SK-N-SH (cell line): ENCODE measurements at regions not wholly inside any gene's neighbourhood (a gene's known extent, or its start where the extent isn't known, plus 50 kb on each side); places are given as distances from the start of the nearest gene placed in this dataset.

Source experiments
- CTCF ChIA-PET: fragments of 300-600, 350-600 bp; formaldehyde crosslinking; extraction: SDS; loops from one replicate; lab custom pipeline; 2021; lab: Yijun Ruan, JAX
- POLR2A ChIA-PET: fragments of 350-600 bp; sonication (Branson Sonifier 250); formaldehyde crosslinking; extraction: SDS; loops from one replicate; lab custom pipeline; 2020; ENCODE audit warnings: antibody characterized with exemption, inconsistent platforms; lab: Yijun Ruan, JAX
- DNase-seq: peaks from one replicate; pipeline ENCODE4 v3.0.0; 2012
- H2AFZ ChIP-seq: fragments of 200-600 bp; sonication (generic); 2 replicates; pipeline ENCODE4 v1.8.1; 2016; ENCODE audit warnings: antibody characterized with exemption, mild to moderate bottlenecking, low read depth
- H3F3A ChIP-seq: fragments of 200-600 bp; sonication (generic); replicated peaks from 2 replicates; pipeline ENCODE3; 2016; ENCODE audit warnings: antibody characterized with exemption, mild to moderate bottlenecking; ENCODE audit not compliant: insufficient read depth
- H3K27ac ChIP-seq, 2 experiments: fragments of 200-500 bp in 1 of 2; fragments of 200-600 bp in 1 of 2; sonication (Bioruptor generic) in 1 of 2; sonication (generic), shearing (Covaris generic) in 1 of 2; 2 replicates each; pipeline versions ENCODE4 v1.5.1 to v1.6.1; 2014 to 2016; ENCODE audit warnings: low read depth in 2 of 2, inconsistent platforms in 1 of 2, low read length in 1 of 2, mild to moderate bottlenecking in 1 of 2, mixed read lengths in 1 of 2
- H3K27me3 ChIP-seq: fragments of 200-600 bp; sonication (generic), shearing (Covaris generic); 2 replicates; pipeline ENCODE4 v1.6.1; 2016; ENCODE audit warnings: mixed run types; ENCODE audit not compliant: insufficient read depth
- H3K36me3 ChIP-seq, 2 experiments: fragments of 200-500 bp in 1 of 2; fragments of 200-600 bp in 1 of 2; sonication (Bioruptor generic) in 1 of 2; sonication (generic) in 1 of 2; replicated peaks in 1 of 2; 2 replicates each; pipeline versions ENCODE3 to v1.5.1; 2014 to 2016; ENCODE audit warnings: low read length in 1 of 2, mild to moderate bottlenecking in 1 of 2; ENCODE audit not compliant: insufficient read depth in 2 of 2, control insufficient read depth in 1 of 2
- H3K4me1 ChIP-seq, 2 experiments: fragments of 200-500 bp in 1 of 2; fragments of 200-600 bp in 1 of 2; sonication (Bioruptor generic) in 1 of 2; sonication (generic), shearing (Covaris generic) in 1 of 2; 2 replicates each; pipeline versions ENCODE4 v1.5.1 to v1.6.1; 2014 to 2016; ENCODE audit warnings: low read depth in 1 of 2, low read length in 1 of 2, mixed run types in 1 of 2; ENCODE audit not compliant: insufficient read depth in 2 of 2, control insufficient read depth in 1 of 2
- H3K4me2 ChIP-seq: fragments of 200-600 bp; sonication (generic), shearing (Covaris generic); 2 replicates; pipeline ENCODE4 v1.6.1; 2017; ENCODE audit warnings: mixed run types
- H3K4me3 ChIP-seq, 2 experiments: fragments of 200-500 bp in 1 of 2; fragments of 200-600 bp in 1 of 2; sonication (Bioruptor generic) in 1 of 2; sonication (generic), shearing (Covaris generic) in 1 of 2; 2 replicates each; pipeline versions ENCODE4 v1.5.1 to v1.8.1; 2014 to 2016; ENCODE audit warnings: low read depth in 2 of 2, inconsistent platforms in 1 of 2, low read length in 1 of 2, mild to moderate bottlenecking in 1 of 2, mixed read lengths in 1 of 2, moderate library complexity in 1 of 2
- H3K79me2 ChIP-seq: fragments of 200-600 bp; sonication (generic); 2 replicates; pipeline ENCODE4 v1.8.1; 2017; ENCODE audit warnings: mild to moderate bottlenecking; ENCODE audit not compliant: insufficient read depth
- H3K9ac ChIP-seq: fragments of 200-600 bp; sonication (generic); 2 replicates; pipeline ENCODE4 v1.6.1; 2017; ENCODE audit warnings: mixed run types
- H3K9me2 ChIP-seq: fragments of 200-600 bp; sonication (generic); 2 replicates; pipeline ENCODE4 v1.6.1; 2017; ENCODE audit warnings: mixed run types
- H3K9me3 ChIP-seq: fragments of 200-600 bp; sonication (generic); 2 replicates; pipeline ENCODE4 v1.6.1; 2017; ENCODE audit warnings: mixed run types, mild to moderate bottlenecking, moderate library complexity
- H4K20me1 ChIP-seq: fragments of 200-600 bp; sonication (generic); 2 replicates; pipeline ENCODE4 v1.6.1; 2017; ENCODE audit warnings: mild to moderate bottlenecking, mixed run types; ENCODE audit not compliant: insufficient read depth
- CTCF ChIP-seq: fragments of 200-600 bp; sonication (generic); IDR thresholded peaks from 2 replicates; pipeline ENCODE4 v1.6.1; 2017; ENCODE audit warnings: antibody characterized with exemption, mild to moderate bottlenecking, moderate library complexity
- ELF1 ChIP-seq: IDR thresholded peaks from 2 replicates; pipeline ENCODE4 v1.4.0; 2012
- EZH2phosphoT487 ChIP-seq: fragments of 200-600 bp; sonication (generic); IDR thresholded peaks from 2 replicates; pipeline ENCODE4 v1.6.1; 2017; ENCODE audit warnings: low read depth, mixed run types, mild to moderate bottlenecking, antibody characterized with exemption, moderate library complexity, borderline replicate concordance
- JUND ChIP-seq: IDR thresholded peaks from 2 replicates; pipeline ENCODE4 v1.4.0; 2012
- RAD21 ChIP-seq: IDR thresholded peaks from 2 replicates; pipeline ENCODE4 v1.6.1; 2012; ENCODE audit warnings: mild to moderate bottlenecking, low read length
- REST ChIP-seq: IDR thresholded peaks from 2 replicates; pipeline ENCODE4 v1.6.1; 2012; ENCODE audit warnings: mild to moderate bottlenecking, low read depth, low read length, moderate library complexity
- TAF1 ChIP-seq: IDR thresholded peaks from 2 replicates; pipeline ENCODE4 v1.6.1; 2012; ENCODE audit warnings: low read depth, mild to moderate bottlenecking, low read length, moderate library complexity, borderline replicate concordance
- TEAD4 ChIP-seq: IDR thresholded peaks from 2 replicates; pipeline ENCODE4 v1.4.0; 2012; ENCODE audit warnings: mild to moderate bottlenecking, borderline replicate concordance; ENCODE audit not compliant: insufficient read depth
- WGBS: methylation state at CpG from one replicate; pipeline ENCODE4 v1.1.6; 2017; ENCODE audit warnings: low lambda C conversion rate; 5-methylcytosine and 5-hydroxymethylcytosine counted together
- TF ChIP-seq, protein P1 (sequence below): fragments of 150-350 bp; IDR thresholded peaks from 2 replicates; pipeline ENCODE4 v1.6.1; 2016; ENCODE audit warnings: mild to moderate bottlenecking, low read depth, low read length
- TF ChIP-seq, protein P2 (sequence below): IDR thresholded peaks from 2 replicates; pipeline ENCODE4; 2012

DNA sequence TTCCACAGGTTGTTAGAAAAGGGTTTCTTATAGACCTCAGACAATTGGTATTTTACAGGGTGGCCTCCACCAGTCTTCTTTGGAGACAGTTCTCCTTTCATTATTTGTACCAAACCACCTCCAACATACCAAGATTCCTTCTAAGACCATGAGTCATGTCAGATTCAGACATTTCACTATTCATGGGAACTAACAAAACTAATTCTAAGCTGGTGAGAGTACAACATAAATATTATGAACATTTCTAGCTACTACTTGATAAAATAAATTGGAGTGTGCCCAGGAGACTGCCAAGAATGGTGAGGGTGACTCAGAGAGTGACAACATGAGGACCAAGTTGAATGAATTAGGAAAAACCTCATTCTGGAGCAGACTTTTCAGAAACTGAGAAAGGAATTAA lies 494.6 kb upstream of the LRRC4C start:
- TF ChIP-seq REST = no peak
- TF ChIP-seq, protein P1, sequence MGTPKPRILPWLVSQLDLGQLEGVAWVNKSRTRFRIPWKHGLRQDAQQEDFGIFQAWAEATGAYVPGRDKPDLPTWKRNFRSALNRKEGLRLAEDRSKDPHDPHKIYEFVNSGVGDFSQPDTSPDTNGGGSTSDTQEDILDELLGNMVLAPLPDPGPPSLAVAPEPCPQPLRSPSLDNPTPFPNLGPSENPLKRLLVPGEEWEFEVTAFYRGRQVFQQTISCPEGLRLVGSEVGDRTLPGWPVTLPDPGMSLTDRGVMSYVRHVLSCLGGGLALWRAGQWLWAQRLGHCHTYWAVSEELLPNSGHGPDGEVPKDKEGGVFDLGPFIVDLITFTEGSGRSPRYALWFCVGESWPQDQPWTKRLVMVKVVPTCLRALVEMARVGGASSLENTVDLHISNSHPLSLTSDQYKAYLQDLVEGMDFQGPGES = no peak
- no peaks in the 10 kb centered on the region for H3K4me1 ChIP-seq
- no peak overlapping the region for H3K9ac ChIP-seq
- H3K27ac ChIP-seq = no peak overlapping the region
- no peak overlapping the region for H3K4me3 ChIP-seq
- H3K4me2 ChIP-seq = no peak overlapping the region
- H2AFZ ChIP-seq = no peak overlapping the region
- no peak for DNase-seq
- POLR2A ChIA-PET = no interaction called here
- H3K9me2 ChIP-seq = no peaks in the 10 kb centered on the region
- no peaks in the 10 kb centered on the region for H3F3A ChIP-seq
- H3K36me3 ChIP-seq = no peaks in the 10 kb centered on the region
- CTCF ChIA-PET = no interaction called here
- no peaks in the 10 kb centered on the region for H3K27me3 ChIP-seq
- no peaks in the 10 kb centered on the region for H3K9me3 ChIP-seq
- no peaks in the 10 kb centered on the region for H4K20me1 ChIP-seq
- no peaks in the 10 kb centered on the region for H3K79me2 ChIP-seq

DNA sequence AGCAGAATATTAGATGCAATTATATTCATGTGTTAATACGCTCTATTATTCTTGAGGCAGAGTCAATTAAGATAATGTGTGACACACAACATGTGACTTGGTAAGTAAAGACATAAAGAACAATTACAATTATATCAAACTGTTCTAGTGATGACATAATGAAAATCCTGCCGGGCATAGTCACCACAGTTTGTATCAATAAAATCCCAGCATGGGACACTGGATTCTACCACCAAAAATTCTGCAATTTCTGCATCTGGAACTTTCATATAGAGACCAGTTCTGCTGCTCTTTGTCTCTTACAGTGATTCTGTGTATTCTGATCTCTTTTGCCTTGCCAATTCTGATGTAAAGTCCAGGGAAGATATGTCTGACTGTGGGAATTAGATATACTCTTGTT lies 495.6 kb upstream of the LRRC4C start:
- WGBS = 42% methylated on average over 2 of the region's 2 CpGs
- TF ChIP-seq TAF1 (no peak), RAD21 (no peak), JUND (no peak), TEAD4 (no peak), CTCF (no peak), EZH2phosphoT487 (no peak), ELF1 (no peak)
- TF ChIP-seq, protein P1 = no peak
- TF ChIP-seq, protein P2, sequence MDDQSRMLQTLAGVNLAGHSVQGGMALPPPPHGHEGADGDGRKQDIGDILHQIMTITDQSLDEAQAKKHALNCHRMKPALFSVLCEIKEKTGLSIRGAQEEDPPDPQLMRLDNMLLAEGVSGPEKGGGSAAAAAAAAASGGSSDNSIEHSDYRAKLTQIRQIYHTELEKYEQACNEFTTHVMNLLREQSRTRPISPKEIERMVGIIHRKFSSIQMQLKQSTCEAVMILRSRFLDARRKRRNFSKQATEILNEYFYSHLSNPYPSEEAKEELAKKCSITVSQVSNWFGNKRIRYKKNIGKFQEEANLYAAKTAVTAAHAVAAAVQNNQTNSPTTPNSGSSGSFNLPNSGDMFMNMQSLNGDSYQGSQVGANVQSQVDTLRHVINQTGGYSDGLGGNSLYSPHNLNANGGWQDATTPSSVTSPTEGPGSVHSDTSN = no peak
- TF ChIP-seq, all 33 proteins: peak for 0
- CTCF ChIA-PET = no interaction called here

More for the DNA sequence above, 495.6 kb upstream of the LRRC4C start:
- H3K9ac ChIP-seq = no peak overlapping the region
- no peaks in the 10 kb centered on the region for H3K9me3 ChIP-seq
- no peaks in the 10 kb centered on the region for H4K20me1 ChIP-seq
- H3K4me1 ChIP-seq = no peaks in the 10 kb centered on the region
- no peaks in the 10 kb centered on the region for H3F3A ChIP-seq
- POLR2A ChIA-PET = no interaction called here
- no peak overlapping the region for H3K4me3 ChIP-seq
- H2AFZ ChIP-seq = no peak overlapping the region
- no peaks in the 10 kb centered on the region for H3K79me2 ChIP-seq
- DNase-seq = no peak
- no peaks in the 10 kb centered on the region for H3K36me3 ChIP-seq
- no peak overlapping the region for H3K4me2 ChIP-seq
- no peaks in the 10 kb centered on the region for H3K9me2 ChIP-seq
- H3K27ac ChIP-seq = no peak overlapping the region
- no peaks in the 10 kb centered on the region for H3K27me3 ChIP-seq
